ENCODE measurements at regions not wholly inside any gene's neighbourhood (a gene's known extent, or its start where the extent isn't known, plus 50 kb on each side); places are given as distances from the start of the nearest gene placed in this dataset.
"Not testable (repeated sequence)": the region's sequence is repeated elsewhere in the genome, so short reads cannot be mapped to it uniquely, and the experiment has no call there.

DNA sequence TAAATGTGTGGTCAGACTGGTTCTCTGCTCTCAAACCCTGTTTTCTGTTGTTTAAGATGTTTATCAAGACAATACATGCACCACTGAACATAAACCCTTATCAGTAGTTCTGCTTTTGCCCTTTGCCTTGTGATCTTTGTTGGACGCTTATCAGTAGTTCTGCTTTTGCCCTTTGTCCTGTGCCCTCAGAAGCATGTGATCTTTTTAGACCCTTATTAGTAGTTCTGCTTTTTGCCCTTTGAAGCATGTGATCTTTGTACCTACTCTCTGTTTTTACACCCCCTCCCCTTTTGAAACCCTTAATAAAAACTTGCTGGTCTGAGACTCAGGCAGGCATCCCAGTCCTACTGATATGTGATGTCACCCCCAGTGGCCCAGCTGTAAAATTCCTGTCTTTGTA, 121.7 kb upstream of the GC start:
- not testable (repeated sequence) for H3K27ac Mint-ChIP-seq

DNA sequence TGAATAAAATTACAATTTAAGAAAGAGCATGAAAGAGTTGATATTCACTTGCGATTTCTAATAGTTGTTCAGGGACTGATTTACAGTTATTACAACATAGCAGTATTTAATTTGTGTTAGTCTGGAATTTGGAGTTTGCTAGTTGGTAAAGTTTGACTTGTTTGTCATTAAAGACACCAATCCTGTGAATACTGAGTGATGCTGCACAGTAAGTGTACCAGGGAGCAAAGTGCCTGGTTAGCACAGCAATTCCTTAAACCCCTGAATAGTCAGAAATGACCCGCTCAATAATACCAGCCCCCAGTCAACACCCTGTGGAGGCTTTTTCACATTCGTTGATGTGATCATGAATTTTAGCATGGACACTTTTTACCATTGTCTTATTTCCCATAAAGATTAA, 122.2 kb upstream of the GC start:
- H3K4me3 ChIP-seq = no peak overlapping the region
- 0 out of 3 replicates have a peak, but pooled peaks cover 2% of the 10 kb centered on the region for H3K4me1 Mint-ChIP-seq
- no peak for ATAC-seq
- H3K4me3 Mint-ChIP-seq = no peak overlapping the region
- peaks cover 6% of the 10 kb centered on the region; the same call in 1 of the 2 replicates for H3K36me3 ChIP-seq (ENCODE audit: insufficient read depth)
- DNase-seq (ENCODE audit: low spot score) = no peak
- no peaks in the 10 kb centered on the region for H3K27me3 ChIP-seq (ENCODE audit: insufficient read depth)
- peaks cover 50% of the 10 kb centered on the region for H3K36me3 Mint-ChIP-seq (ENCODE audit: low read depth)
- no peaks in the 10 kb centered on the region for H3K27me3 Mint-ChIP-seq (ENCODE audit: insufficient read depth, low read depth, poor library complexity)
- H3K79me2 ChIP-seq (replicated peaks; ENCODE audit: insufficient read depth) = no peaks in the 10 kb centered on the region
- peaks cover 40% of the 10 kb centered on the region for H3K9me3 Mint-ChIP-seq
- H3K4me2 ChIP-seq = no peak overlapping the region
- H3K27ac Mint-ChIP-seq = no peak overlapping the region
- H3K9me2 ChIP-seq (ENCODE audit: insufficient read depth) = peaks cover 3% of the 10 kb centered on the region
- H3F3A ChIP-seq (replicated peaks; ENCODE audit: low read depth) = no peaks in the 10 kb centered on the region
- no peaks in the 10 kb centered on the region for H4K20me1 ChIP-seq (replicated peaks; ENCODE audit: insufficient read depth)
- no peak overlapping the region for H2AFZ ChIP-seq
- H3K4me1 ChIP-seq (ENCODE audit: insufficient read depth) = no peaks in the 10 kb centered on the region
- H3K27ac ChIP-seq (ENCODE audit: low read depth) = no peak overlapping the region
- TF ChIP-seq, protein P1, sequence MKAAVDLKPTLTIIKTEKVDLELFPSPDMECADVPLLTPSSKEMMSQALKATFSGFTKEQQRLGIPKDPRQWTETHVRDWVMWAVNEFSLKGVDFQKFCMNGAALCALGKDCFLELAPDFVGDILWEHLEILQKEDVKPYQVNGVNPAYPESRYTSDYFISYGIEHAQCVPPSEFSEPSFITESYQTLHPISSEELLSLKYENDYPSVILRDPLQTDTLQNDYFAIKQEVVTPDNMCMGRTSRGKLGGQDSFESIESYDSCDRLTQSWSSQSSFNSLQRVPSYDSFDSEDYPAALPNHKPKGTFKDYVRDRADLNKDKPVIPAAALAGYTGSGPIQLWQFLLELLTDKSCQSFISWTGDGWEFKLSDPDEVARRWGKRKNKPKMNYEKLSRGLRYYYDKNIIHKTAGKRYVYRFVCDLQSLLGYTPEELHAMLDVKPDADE (IDR thresholded peaks at IDR 0.05) = no peak
- no peak for TF ChIP-seq EZH2 (IDR thresholded peaks at IDR 0.05; ENCODE audit: low read depth, unreplicated experiment)
- TF ChIP-seq NANOG (IDR thresholded peaks at IDR 0.05; ENCODE audit: borderline replicate concordance) = no peak
- TF ChIP-seq ZNF114 (CRISPR knock-in tag; IDR thresholded peaks at IDR 0.05) = no peak
- TF ChIP-seq ZNF331 (CRISPR knock-in tag; IDR thresholded peaks at IDR 0.05; ENCODE audit: low read depth) = no peak
- TF ChIP-seq, protein P2, sequence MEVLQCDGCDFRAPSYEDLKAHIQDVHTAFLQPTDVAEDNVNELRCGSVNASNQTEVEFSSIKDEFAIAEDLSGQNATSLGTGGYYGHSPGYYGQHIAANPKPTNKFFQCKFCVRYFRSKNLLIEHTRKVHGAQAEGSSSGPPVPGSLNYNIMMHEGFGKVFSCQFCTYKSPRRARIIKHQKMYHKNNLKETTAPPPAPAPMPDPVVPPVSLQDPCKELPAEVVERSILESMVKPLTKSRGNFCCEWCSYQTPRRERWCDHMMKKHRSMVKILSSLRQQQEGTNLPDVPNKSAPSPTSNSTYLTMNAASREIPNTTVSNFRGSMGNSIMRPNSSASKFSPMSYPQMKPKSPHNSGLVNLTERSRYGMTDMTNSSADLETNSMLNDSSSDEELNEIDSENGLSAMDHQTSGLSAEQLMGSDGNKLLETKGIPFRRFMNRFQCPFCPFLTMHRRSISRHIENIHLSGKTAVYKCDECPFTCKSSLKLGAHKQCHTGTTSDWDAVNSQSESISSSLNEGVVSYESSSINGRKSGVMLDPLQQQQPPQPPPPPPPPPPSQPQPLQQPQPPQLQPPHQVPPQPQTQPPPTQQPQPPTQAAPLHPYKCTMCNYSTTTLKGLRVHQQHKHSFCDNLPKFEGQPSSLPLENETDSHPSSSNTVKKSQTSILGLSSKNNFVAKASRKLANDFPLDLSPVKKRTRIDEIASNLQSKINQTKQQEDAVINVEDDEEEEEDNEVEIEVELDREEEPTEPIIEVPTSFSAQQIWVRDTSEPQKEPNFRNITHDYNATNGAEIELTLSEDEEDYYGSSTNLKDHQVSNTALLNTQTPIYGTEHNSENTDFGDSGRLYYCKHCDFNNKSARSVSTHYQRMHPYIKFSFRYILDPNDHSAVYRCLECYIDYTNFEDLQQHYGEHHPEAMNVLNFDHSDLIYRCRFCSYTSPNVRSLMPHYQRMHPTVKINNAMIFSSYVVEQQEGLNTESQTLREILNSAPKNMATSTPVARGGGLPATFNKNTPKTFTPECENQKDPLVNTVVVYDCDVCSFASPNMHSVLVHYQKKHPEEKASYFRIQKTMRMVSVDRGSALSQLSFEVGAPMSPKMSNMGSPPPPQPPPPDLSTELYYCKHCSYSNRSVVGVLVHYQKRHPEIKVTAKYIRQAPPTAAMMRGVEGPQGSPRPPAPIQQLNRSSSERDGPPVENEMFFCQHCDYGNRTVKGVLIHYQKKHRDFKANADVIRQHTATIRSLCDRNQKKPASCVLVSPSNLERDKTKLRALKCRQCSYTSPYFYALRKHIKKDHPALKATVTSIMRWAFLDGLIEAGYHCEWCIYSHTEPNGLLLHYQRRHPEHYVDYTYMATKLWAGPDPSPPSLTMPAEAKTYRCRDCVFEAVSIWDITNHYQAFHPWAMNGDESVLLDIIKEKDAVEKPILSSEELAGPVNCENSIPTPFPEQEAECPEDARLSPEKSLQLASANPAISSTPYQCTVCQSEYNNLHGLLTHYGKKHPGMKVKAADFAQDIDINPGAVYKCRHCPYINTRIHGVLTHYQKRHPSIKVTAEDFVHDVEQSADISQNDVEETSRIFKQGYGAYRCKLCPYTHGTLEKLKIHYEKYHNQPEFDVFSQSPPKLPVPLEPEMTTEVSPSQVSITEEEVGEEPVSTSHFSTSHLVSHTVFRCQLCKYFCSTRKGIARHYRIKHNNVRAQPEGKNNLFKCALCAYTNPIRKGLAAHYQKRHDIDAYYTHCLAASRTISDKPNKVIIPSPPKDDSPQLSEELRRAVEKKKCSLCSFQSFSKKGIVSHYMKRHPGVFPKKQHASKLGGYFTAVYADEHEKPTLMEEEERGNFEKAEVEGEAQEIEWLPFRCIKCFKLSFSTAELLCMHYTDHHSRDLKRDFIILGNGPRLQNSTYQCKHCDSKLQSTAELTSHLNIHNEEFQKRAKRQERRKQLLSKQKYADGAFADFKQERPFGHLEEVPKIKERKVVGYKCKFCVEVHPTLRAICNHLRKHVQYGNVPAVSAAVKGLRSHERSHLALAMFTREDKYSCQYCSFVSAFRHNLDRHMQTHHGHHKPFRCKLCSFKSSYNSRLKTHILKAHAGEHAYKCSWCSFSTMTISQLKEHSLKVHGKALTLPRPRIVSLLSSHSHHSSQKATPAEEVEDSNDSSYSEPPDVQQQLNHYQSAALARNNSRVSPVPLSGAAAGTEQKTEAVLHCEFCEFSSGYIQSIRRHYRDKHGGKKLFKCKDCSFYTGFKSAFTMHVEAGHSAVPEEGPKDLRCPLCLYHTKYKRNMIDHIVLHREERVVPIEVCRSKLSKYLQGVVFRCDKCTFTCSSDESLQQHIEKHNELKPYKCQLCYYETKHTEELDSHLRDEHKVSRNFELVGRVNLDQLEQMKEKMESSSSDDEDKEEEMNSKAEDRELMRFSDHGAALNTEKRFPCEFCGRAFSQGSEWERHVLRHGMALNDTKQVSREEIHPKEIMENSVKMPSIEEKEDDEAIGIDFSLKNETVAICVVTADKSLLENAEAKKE (CRISPR knock-in tag; IDR thresholded peaks at IDR 0.05) = no peak
- no peak for TF ChIP-seq EZH2phosphoT487 (IDR thresholded peaks at IDR 0.05; ENCODE audit: unreplicated experiment)
- TF ChIP-seq STAT1 (IDR thresholded peaks at IDR 0.05; ENCODE audit: unreplicated experiment) = no peak
- no peak for TF ChIP-seq POLR2AphosphoS5 (IDR thresholded peaks at IDR 0.05; ENCODE audit: low read depth)
- TF ChIP-seq, protein P3, sequence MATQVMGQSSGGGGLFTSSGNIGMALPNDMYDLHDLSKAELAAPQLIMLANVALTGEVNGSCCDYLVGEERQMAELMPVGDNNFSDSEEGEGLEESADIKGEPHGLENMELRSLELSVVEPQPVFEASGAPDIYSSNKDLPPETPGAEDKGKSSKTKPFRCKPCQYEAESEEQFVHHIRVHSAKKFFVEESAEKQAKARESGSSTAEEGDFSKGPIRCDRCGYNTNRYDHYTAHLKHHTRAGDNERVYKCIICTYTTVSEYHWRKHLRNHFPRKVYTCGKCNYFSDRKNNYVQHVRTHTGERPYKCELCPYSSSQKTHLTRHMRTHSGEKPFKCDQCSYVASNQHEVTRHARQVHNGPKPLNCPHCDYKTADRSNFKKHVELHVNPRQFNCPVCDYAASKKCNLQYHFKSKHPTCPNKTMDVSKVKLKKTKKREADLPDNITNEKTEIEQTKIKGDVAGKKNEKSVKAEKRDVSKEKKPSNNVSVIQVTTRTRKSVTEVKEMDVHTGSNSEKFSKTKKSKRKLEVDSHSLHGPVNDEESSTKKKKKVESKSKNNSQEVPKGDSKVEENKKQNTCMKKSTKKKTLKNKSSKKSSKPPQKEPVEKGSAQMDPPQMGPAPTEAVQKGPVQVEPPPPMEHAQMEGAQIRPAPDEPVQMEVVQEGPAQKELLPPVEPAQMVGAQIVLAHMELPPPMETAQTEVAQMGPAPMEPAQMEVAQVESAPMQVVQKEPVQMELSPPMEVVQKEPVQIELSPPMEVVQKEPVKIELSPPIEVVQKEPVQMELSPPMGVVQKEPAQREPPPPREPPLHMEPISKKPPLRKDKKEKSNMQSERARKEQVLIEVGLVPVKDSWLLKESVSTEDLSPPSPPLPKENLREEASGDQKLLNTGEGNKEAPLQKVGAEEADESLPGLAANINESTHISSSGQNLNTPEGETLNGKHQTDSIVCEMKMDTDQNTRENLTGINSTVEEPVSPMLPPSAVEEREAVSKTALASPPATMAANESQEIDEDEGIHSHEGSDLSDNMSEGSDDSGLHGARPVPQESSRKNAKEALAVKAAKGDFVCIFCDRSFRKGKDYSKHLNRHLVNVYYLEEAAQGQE (IDR thresholded peaks at IDR 0.05; ENCODE audit: unreplicated experiment) = no peak
- no peak for TF ChIP-seq CREB1 (CRISPR knock-in tag; IDR thresholded peaks at IDR 0.05; ENCODE audit: low read depth)
- no peak for TF ChIP-seq JUNB (IDR thresholded peaks at IDR 0.05; ENCODE audit: unreplicated experiment)

More for the DNA sequence above, 121.7 kb upstream of the GC start:
- not testable (repeated sequence) for H3K4me1 Mint-ChIP-seq; H3K9me2 ChIP-seq (ENCODE audit: insufficient read depth); H2AFZ ChIP-seq; H3F3A ChIP-seq (replicated peaks; ENCODE audit: low read depth); DNase-seq (ENCODE audit: low spot score); ATAC-seq; H3K79me2 ChIP-seq (replicated peaks; ENCODE audit: insufficient read depth); H3K4me3 Mint-ChIP-seq; H3K4me1 ChIP-seq (ENCODE audit: insufficient read depth); H3K4me2 ChIP-seq; H3K4me3 ChIP-seq; H3K27ac ChIP-seq (ENCODE audit: low read depth); H3K27me3 Mint-ChIP-seq (ENCODE audit: insufficient read depth, low read depth, poor library complexity); H3K36me3 ChIP-seq (ENCODE audit: insufficient read depth); H3K27me3 ChIP-seq (ENCODE audit: insufficient read depth); H4K20me1 ChIP-seq (replicated peaks; ENCODE audit: insufficient read depth)
- H3K36me3 Mint-ChIP-seq (ENCODE audit: low read depth) = peaks cover 50% of the 10 kb centered on the region
- peaks cover 40% of the 10 kb centered on the region for H3K9me3 Mint-ChIP-seq

All from GM23338 (cell line).